ENCODE measurements at regions not wholly inside any gene's neighbourhood (a gene's known extent, or its start where the extent isn't known, plus 50 kb on each side); places are given as distances from the start of the nearest gene placed in this dataset.

- no peak overlapping the region for H3K27ac ChIP-seq
- no peak for TF ChIP-seq CTCF (conservative IDR thresholded peaks at IDR 0.05)
These were observed 138.5 kb downstream of the NPY start for GRCh38 chr7:24422441-24423010.

- TF ChIP-seq CTCF (conservative IDR thresholded peaks at IDR 0.05): no peak
- no peak overlapping the region for H3K27ac ChIP-seq
These were observed 141.7 kb downstream of the NPY start for GRCh38 chr7:24425664-24426063.

GRCh38 chr7:24427048-24427447 is 143.1 kb downstream of the NPY start:
- no peak for TF ChIP-seq CTCF (conservative IDR thresholded peaks at IDR 0.05)
- no peak overlapping the region for H3K27ac ChIP-seq

- no peak overlapping the region for H3K27ac ChIP-seq
- no peak for TF ChIP-seq CTCF (conservative IDR thresholded peaks at IDR 0.05)
These were observed 144.6 kb upstream of the PALS2 start for GRCh38 chr7:24428676-24429075.

- TF ChIP-seq CTCF (conservative IDR thresholded peaks at IDR 0.05): no peak
- no peak overlapping the region for H3K27ac ChIP-seq
These were observed 140.6 kb upstream of the PALS2 start for GRCh38 chr7:24432677-24433076.

GRCh38 chr7:24434972-24435371 is 138.3 kb upstream of the PALS2 start:
- H3K27ac ChIP-seq: no peak overlapping the region
- no peak for TF ChIP-seq CTCF (conservative IDR thresholded peaks at IDR 0.05)

- H3K27ac ChIP-seq: no peak overlapping the region
- no peak for TF ChIP-seq CTCF (conservative IDR thresholded peaks at IDR 0.05)
These were observed 136.9 kb upstream of the PALS2 start for GRCh38 chr7:24436131-24436920.
